ENCODE measurements at regions not wholly inside any gene's neighbourhood (a gene's known extent, or its start where the extent isn't known, plus 50 kb on each side); places are given as distances from the start of the nearest gene placed in this dataset.
"Not testable (repeated sequence)": the region's sequence is repeated elsewhere in the genome, so short reads cannot be mapped to it uniquely, and the experiment has no call there.

DNA sequence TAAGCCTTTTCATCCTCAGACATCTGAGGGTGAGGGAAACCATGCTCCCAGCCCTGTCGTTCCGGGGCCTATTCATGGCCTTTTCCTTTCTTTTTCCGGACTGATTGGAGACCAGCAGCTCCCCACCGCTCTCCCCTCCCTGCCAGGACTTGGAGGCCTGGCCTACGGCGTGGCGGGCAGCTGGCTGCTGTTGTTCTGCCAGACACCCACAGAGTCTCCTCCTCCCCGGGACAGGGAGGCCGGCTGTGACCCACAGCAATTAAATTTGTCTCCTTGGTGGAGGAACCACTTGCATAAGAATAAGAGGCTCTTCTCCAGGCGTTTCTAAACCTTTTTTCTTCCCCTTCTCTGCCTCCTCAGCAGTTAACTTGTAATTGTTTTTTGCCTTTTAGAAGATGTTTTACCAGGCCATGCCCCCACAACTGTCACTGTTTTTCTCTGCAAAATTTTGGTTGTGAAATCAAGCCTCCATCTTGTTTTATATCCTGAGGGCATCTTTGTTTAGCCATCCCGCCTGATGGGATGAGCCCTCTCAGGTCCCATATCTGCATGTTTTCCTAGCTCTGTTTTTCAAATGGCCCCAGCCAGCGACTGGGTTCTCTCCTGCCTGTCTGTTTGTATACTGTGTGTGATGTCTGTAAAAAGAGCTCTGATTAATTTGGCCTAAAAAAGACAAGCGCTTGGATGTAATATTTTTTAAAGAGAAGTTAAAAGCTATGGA is 1060.0 kb upstream of the DDX18 start:
- DNase-seq (ENCODE audit: insufficient read length, low spot score) (no peak), FAIRE-seq (no peak)

DNA sequence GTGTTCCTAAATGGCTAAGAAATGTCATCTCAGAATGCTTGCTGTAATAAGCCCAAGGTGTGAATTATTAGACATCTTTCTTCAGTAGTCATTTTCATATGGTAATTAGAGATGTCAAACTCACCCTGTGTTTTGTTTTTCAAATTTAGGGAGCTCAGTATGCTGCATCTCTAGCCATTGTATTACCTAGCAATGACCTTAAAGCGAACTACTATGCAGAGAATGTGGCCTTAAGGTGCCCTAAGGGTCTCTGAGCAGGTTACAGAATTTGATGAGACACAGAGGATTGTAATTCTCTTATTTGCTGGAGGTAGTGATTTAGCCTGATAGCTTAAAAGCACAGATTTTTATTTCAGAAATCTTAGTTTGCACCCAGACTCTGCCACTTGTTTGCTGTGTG is 1052.6 kb upstream of the DDX18 start:
- no peak for FAIRE-seq
- no peak for DNase-seq (ENCODE audit: insufficient read length, low spot score)

DNA sequence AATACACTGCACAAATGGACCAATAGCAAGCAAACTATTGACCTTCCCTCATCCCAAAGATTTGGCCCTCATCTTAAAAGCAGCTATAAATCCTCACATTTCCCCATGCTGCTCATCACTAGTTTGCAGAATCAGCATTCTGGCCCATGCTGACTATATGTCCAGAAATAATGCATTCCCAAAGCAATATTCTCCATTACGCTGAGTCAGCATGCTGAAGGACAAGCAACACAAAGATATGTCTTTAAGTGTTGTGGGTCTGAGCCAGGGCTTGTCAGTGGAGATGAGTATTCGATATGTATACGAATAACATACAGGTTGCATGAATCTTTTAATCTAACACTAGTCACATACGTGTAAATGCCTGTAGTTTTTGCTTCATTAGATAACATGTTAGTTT is 1045.0 kb upstream of the DDX18 start:
- FAIRE-seq (no peak), DNase-seq (ENCODE audit: insufficient read length, low spot score) (no peak)

DNA sequence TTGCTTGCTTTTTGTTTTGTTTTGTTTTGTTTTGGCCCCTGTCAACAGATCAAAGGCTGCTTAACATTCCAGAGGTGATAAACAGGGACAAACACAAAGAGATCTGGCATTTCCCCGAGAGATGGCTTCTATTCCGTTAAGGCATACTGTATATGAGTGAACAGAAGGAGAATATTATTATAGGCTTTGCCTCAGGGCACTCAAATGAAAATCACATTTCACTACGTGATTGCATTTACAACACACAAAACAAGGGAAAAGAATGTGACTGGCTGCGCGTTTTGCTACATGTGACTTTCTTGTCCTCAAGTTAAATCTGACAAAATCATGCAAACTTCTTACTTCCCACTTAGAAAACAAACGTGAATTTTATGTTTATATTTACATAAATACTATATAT is 1037.9 kb upstream of the DDX18 start:
- FAIRE-seq (no peak), DNase-seq (ENCODE audit: insufficient read length, low spot score) (no peak)

DNA sequence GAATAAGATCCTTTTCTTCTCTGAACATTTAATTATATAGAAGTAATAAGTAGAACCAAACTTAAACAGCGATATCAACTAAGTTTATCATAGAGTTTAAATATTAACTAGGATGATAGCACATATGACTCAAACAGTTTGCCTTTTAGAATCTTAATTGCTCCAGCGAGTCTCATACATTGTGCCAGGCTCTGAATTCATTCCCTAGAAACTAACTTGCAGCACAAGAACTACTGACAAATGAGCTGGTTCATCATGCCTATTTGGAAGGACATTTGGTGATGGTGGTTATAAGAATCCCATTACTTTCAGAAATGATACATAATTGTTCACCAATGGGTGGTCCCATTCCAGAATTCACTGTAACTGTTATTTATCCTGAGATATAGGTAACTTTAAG is 1026.6 kb upstream of the DDX18 start:
- FAIRE-seq (no peak), DNase-seq (ENCODE audit: insufficient read length, low spot score) (no peak)

DNA sequence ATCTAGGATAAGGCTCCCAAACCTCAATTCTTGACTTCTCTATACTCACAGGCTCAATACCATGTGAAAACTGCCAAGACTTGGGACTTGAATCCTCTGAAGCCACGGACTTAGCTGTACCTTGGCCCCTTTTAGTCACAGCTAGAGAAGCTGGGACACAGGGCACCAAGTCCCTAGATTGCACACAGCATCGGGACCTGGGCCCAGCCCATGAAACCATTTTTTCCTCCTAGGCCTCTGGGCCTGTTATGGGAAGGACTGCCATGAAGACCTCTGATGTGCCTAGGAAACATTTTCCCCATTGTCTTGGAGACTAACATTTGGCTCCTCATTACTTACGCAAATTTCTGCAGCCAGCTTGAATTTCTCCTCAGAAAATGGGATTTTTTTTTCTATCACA is 1011.8 kb upstream of the DDX18 start:
- DNase-seq (ENCODE audit: insufficient read length, low spot score) (no peak), FAIRE-seq (no peak)

DNA sequence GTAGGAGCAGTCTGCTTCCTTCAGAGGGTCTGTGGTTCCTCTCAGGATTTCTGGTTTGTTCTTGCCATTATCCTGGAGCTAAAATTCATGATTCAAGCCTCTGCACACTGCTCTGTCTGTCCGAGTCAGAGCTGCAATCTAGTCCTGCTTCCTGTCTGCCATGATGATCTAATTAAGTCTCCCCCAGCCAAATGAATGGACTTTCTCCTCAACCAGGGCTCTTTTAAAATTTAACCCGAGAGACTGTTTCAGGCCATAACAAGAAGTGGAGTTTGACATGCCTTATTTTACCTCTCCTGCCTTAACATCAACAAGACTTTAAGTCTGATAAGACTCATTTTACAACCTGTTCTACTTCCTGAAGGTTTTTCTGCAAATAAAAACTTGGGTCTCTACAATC is 1009.6 kb upstream of the DDX18 start:
- DNase-seq (ENCODE audit: insufficient read length, low spot score), result no peak
- no peak for FAIRE-seq

DNA sequence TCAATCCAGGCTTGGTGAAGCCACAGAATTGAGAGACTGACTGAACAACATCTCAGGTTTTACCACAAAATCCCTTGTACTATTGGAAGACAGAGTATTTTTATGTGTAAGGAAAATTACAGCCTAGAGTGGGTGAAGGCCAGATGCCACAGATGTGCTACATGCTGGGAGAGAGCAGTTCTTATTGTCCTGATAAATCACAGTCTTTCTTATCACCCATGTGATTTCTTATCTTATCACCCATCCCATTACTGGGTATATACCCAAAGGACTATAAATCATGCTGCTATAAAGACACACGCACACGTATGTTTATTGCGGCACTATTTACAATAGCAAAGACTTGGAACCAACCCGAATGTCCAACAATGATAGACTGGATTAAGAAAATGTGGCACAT is 1008.0 kb upstream of the DDX18 start:
- not testable (repeated sequence) for FAIRE-seq; DNase-seq (ENCODE audit: insufficient read length, low spot score)

DNA sequence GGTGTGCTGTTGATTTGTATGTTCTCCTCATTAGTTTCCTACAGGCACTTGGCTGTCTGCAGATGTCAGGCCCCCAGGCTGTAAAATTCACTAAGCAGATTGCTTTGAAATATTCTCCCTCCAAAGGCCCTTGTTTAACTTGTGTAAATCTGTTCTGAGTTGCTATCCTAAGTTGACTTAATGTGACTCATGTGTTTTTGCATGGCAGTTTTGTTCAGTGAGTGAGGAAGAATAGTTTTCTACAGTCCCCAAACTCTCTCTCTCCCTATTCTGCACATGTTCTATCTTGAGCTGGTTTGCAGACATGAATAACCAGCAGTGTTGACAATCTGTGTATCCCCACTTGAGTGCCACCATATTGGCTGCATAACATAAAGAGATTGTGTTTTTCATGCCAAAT is 1005.4 kb upstream of the DDX18 start:
- DNase-seq (ENCODE audit: insufficient read length, low spot score), result no peak
- no peak for FAIRE-seq

DNA sequence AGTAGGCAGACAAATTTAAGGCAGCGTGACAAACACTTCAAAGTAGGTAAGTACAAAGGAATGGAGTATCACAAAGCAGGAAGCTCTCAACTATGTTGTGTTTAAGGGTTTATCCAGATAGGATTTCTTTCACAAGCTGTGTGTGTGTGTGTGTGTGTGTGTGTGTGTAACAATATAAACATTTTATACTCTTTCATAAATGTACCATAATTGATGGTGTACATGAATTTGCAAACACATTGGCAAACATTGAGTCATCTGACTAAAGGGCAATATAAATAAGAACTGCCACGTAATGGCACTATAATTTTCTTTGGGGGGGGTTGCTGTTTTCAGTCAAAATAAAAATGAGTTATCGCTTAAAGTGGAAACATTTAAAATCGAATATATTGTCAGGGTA is 1004.4 kb upstream of the DDX18 start:
- FAIRE-seq, result no peak
- no peak for DNase-seq (ENCODE audit: insufficient read length, low spot score)

DNA sequence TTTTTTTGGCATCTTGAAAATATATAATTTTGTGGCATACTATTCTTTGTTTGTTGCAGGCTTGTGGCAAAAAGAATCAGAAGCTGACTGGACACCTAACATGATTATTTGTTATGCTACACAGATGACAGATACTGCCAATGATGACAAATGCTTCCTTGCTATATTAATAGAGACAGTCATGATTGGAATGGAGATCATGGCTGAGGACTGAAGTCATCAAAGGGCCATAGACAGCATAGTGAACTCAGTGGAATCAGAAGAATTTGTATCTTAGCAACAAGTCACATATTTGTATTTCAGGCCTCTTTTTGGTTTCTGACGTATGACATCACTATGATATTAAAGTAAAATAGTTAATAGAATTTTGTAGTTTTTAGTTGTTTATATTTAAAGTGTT is 1003.8 kb upstream of the DDX18 start:
- DNase-seq (ENCODE audit: insufficient read length, low spot score) (no peak), FAIRE-seq (no peak)

DNA sequence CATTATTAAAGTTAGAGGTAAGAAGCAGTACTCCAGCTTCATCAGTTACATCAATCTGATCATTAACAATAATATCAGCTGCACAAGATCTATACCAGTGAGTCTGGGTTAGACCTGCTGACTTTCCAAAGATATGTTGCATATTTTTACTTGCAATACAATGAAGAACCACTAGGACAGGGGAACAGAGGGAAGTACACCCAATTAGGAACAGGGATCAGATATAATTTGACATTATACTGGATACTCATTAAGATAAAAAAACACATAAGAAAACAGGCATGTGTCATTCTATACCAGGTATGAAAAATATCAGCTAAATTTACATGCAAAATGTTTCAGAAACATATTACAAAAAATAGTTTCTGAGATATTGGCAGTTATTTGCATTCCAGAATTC is 995.1 kb upstream of the DDX18 start:
- DNase-seq (ENCODE audit: insufficient read length, low spot score) (no peak), FAIRE-seq (no peak)

DNA sequence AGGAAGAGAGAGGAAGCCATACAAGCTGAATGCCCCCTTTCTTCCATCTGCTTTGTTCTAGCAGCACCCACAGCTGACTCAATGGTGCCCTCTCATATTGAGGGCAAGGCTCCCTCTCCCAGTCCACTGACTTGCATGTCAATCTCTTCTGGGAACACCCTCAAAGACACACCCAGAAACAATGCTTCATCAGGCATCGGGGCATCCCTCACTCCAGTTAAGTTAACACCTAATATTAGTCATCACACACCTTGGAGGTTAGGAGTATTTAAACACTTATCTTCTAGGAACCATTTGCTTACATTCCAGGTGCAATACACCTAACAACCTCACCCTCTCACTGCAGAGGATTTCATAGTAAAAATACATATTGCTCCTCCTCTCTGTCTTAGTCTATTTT is 993.5 kb upstream of the DDX18 start:
- FAIRE-seq, result no peak
- DNase-seq (ENCODE audit: insufficient read length, low spot score), result no peak

DNA sequence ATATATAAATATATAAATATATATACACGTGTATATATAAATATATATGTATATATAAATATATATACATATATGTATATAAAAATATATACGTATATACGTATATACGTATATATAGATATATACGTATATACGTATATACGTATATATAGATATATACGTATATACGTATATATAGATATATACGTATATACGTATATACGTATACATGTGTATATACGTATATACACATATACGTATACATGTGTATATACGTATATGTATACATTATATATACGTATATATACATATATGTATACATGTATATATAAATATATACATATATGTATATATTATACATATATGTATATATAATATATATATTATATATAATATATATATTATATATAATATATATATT is 984.9 kb upstream of the DDX18 start:
- not testable (repeated sequence) for DNase-seq (ENCODE audit: insufficient read length, low spot score); FAIRE-seq

DNA sequence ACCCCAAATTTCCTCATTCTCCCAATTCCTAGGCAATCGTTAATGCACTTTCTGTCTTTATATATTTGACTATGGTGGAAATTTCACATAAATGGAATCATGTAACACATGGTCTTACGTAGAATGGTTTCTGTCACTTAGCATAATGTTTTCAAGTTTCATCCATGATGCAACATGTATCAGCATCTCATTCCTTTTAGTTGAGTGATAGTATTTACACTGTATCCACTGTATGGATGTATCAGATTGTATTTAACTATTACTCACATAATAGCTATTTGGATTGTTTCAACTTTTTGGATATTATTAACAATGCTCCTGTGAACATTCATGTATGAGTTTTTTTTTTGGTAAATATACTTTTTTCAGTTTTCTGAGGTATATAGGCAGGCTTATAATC is 982.3 kb upstream of the DDX18 start:
- DNase-seq (ENCODE audit: insufficient read length, low spot score), result no peak
- FAIRE-seq, result no peak

DNA sequence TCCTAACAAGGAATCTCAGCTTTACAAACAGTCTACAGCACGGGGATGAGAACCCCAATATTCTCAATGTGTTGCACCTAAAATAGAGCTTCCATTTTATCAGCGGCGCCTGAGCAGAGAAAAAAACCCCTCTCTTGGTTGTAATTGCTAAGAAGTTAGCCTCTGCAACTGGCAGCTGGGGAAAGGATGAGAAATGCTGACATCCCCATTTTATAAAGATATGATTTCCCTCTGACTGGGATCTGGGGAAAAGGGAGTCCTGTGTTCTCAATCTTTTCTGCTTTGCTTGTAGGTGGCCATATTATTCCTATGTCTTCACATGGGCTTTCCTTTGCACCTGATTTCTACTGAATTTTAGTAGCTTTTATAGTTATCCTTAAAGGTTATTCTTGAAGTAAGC is 981.4 kb upstream of the DDX18 start:
- DNase-seq (ENCODE audit: insufficient read length, low spot score), result no peak
- no peak for FAIRE-seq

DNA sequence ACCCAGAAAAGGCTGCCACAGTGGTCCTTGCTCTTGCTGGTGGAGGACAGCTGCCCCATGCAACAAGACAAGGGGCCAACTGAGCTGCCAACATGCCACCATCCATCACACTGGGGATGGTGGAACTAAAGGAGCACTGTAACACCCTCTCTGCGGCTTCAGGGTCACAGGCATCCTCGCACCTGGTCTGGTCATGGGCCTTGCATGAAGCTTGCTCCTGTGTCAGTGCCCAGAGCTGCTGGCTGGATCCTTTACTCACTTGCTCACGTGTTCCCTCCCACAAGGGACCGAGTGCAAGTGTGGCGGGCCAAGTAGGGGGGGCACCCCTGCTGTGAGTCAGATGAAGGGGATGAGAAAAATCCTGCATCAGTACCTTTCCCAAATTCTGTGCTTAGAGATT is 972.3 kb upstream of the DDX18 start:
- DNase-seq (ENCODE audit: insufficient read length, low spot score) (no peak), FAIRE-seq (no peak)

DNA sequence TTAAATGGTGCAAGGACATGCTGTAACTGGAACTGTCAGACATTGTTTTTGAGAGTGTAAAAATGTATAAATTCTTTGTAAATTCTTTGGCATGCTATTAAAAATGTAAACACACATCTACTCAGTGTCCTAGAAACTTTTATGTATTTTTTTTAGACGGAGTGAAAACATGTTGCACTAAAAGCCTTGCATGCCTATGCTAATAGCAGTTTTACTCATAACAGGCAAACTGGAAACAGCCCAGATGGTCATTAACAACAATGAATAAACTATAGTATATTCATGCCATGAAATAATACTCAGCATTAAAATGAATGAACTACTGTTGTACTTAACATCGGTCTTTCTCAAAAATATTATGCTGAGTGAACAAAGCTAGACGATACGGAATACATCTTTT is 954.8 kb upstream of the DDX18 start:
- FAIRE-seq, result no peak
- DNase-seq (ENCODE audit: insufficient read length, low spot score), result no peak

DNA sequence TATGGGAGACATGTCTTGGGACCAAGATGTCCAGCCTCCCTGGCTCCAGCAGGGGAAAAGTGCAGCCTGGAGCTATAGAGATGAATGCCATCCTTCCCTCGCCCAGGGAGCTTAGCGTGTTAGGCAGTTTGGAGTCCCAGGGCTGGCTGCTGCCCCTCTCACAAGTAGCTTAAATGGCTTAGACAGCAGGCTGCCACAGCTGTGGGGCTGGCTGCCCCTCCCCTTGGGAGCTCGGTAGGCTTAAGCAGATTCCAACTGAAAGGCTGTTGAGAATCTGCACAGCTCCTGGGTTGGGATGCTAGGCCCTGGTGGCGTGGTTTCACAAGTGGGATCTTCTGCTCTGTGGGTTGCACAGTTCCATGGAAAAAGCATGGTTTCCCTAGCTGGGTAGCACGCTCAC is 940.5 kb upstream of the DDX18 start:
- FAIRE-seq, result no peak
- no peak for DNase-seq (ENCODE audit: insufficient read length, low spot score)

DNA sequence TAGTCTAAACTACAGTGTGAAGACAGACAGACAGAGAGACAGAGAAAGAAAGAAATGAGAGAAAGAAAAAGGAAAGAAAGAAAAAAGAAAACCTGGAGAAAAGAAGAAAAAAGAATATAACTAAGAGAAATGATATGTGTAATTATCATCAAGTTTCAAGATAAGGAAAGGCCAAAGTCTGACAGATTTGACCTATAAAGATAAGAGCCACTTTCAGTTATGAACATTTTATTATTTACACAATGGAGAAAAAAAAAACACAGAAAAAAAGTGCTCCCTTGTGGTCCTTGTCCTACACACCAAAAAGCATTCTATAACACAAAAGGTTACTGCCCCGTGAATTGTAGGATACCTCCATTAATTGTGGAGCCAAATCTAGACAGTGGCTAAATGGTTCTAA is 937.2 kb upstream of the DDX18 start:
- DNase-seq (ENCODE audit: insufficient read length, low spot score), result no peak
- no peak for FAIRE-seq

DNA sequence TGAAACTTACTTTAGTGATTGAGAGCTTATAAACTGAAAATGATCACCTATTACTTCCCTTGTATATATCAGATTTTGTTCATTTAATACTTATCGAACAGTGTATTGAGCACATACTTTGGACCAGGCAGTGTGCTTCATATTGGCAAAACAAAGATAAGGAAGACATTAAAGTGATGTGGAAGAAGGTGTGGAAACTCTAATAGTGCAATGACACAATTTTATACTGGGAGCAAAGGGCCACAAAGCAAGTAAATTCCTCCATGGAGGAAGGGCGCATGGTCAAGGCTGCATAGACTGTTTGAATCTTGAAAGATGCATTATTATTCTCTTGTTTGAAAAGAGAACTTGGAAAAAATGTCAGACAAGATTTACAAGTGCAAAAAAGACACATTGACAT is 936.5 kb upstream of the DDX18 start:
- FAIRE-seq (no peak), DNase-seq (ENCODE audit: insufficient read length, low spot score) (no peak)

DNA sequence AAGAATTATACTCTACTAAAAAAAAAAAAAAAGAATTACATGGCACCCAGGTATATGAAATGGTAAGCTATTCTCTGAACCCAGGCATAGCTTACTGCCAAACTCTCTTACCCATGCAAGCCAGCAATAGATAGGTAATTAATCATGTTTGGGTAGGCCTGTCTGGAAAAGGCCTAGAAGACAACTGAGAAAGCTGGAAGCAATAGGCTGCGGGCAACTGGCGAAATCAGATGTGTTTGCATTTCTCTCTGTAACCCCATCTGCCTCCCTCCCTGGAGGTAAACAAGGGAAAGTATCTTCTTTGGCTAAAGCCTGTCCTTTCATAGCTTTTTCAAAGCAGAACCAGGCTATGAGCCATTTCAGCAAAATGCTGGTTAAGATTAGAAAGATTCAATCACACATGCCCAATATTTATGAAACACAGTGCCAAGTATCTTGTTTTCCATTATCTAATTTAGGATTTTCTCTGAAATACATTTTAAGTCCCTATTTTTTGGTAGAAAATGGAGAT is 934.8 kb upstream of the DDX18 start:
- DNase-seq (ENCODE audit: insufficient read length, low spot score) (no peak), FAIRE-seq (no peak)

DNA sequence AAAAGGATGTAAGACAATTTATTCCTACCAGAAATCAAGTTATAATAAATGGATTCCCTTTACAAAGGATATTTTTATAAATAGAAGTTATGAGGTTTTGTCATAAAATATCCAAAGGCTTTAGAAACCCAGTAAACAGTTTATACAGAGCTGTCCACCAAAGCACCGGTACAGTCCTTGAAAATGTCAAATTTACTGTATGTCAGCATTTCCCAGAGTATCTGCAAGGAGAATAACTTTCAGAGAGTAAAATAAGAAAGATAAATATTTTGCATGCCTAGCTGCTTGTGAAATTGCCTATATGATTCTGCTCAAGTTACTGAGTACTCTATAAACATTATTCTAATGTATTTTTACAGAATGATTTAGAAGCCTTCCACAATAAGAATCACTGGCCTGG is 923.3 kb upstream of the DDX18 start:
- DNase-seq (ENCODE audit: insufficient read length, low spot score), result no peak
- no peak for FAIRE-seq
